GM12878 (cell line): ENCODE measurements at regions not wholly inside any gene's neighbourhood (a gene's known extent, or its start where the extent isn't known, plus 50 kb on each side); places are given as distances from the start of the nearest gene placed in this dataset.

ENCODE experiments used
- ATF2 ChIP-seq: IDR thresholded peaks from 2 replicates; pipeline ENCODE4 v1.6.1; 2012; ENCODE audit warnings: low read length, inconsistent platforms
- ATF3 ChIP-seq: IDR thresholded peaks from 2 replicates; pipeline ENCODE4 v1.6.1; 2011; ENCODE audit warnings: low read depth, mild to moderate bottlenecking, low read length, moderate library complexity, borderline replicate concordance; ENCODE audit errors: extremely low read depth
- CTCF ChIP-seq, 3 experiments: IDR thresholded peaks in 2 of 3; conservative IDR thresholded peaks in 1 of 3; 2 replicates each; pipeline ENCODE4 v1.5.1; 2011; ENCODE audit warnings: low read depth in 3 of 3, low read length in 3 of 3, mild to moderate bottlenecking in 3 of 3, control low read depth in 2 of 3, moderate library complexity in 2 of 3, inconsistent platforms in 1 of 3, mixed read lengths in 1 of 3; ENCODE audit not compliant: control insufficient read depth in 2 of 3, insufficient read depth in 1 of 3; ENCODE audit errors: extremely low read depth in 1 of 3
- EZH2 ChIP-seq: IDR thresholded peaks from 2 replicates; pipeline ENCODE4 v1.6.1; 2012; ENCODE audit warnings: low read depth, mild to moderate bottlenecking, control low read depth, inconsistent platforms, low read length, borderline replicate concordance; ENCODE audit not compliant: control insufficient read depth
- HCFC1 ChIP-seq: fragments of 150-350 bp; IDR thresholded peaks from 2 replicates; pipeline ENCODE4 v1.6.1; 2014; ENCODE audit warnings: low read length
- KDM1A ChIP-seq: fragments of 200-600 bp; sonication (generic); IDR thresholded peaks from 2 replicates; pipeline ENCODE4 v1.6.1; 2016; ENCODE audit warnings: borderline replicate concordance
- MXI1 ChIP-seq: fragments of 150-350 bp; IDR thresholded peaks from 2 replicates; pipeline ENCODE4 v1.6.1; 2011; ENCODE audit warnings: low read depth, mild to moderate bottlenecking, inconsistent platforms, low read length, improper control_type of control experiment
- NRF1 ChIP-seq: conservative IDR thresholded peaks from 2 replicates; pipeline ENCODE4 v1.6.1; 2011; ENCODE audit warnings: mild to moderate bottlenecking, low read depth, low read length, improper control_type of control experiment
- POLR2A ChIP-seq: IDR thresholded peaks from 2 replicates; pipeline ENCODE4 v1.6.1; 2011; ENCODE audit warnings: low read depth, mild to moderate bottlenecking, low read length
- POLR2AphosphoS5 ChIP-seq: IDR thresholded peaks from 2 replicates; pipeline ENCODE4 v1.6.1; 2011; ENCODE audit warnings: mild to moderate bottlenecking, low read length, inconsistent platforms
- RBBP5 ChIP-seq: fragments of 200-600 bp; sonication (generic); conservative IDR thresholded peaks from 2 replicates; pipeline ENCODE4 v1.6.1; 2016
- SPI1 ChIP-seq: IDR thresholded peaks from 2 replicates; pipeline ENCODE4 v1.6.1; 2011; ENCODE audit warnings: low read depth, mild to moderate bottlenecking, low read length, moderate library complexity, borderline replicate concordance; ENCODE audit not compliant: insufficient read depth
- ZNF274 ChIP-seq: IDR thresholded peaks from one replicate; pipeline ENCODE4 v1.8.0; 2011; ENCODE audit not compliant: insufficient read length, insufficient read depth
- ZNF687 ChIP-seq: fragments of 450-650 bp; IDR thresholded peaks from 2 replicates; pipeline ENCODE4 v1.6.1; 2017; ENCODE audit warnings: mild to moderate bottlenecking, moderate library complexity

GRCh38 chr10:106424981-106425380, 739.5 kb downstream of the SORCS1 start:
- TF ChIP-seq POLR2A (no peak), MXI1 (no peak), NRF1 (no peak), CTCF (IDR thresholded peaks at IDR 0.05 in 2 of 3, conservative IDR thresholded peaks at IDR 0.05 in 1 of 3; ENCODE audit: control insufficient read depth in 2 of 3, extremely low read depth in 1 of 3, insufficient read depth in 1 of 3, low read depth in 3 of 3, low read length in 3 of 3) (no peak), ZNF687 (no peak), ATF2 (no peak), ATF3 (no peak), RBBP5 (no peak), EZH2 (no peak), ZNF274 (no peak), SPI1 (no peak), KDM1A (no peak), HCFC1 (no peak), POLR2AphosphoS5 (no peak)
